H9 (cell line): ENCODE measurements at regions not wholly inside any gene's neighbourhood (a gene's known extent, or its start where the extent isn't known, plus 50 kb on each side); places are given as distances from the start of the nearest gene placed in this dataset.

Experiments
- DNase-seq: peaks from one replicate; pipeline ENCODE4 v3.0.0-alpha.2; 2017
- H2AFZ ChIP-seq: one replicate; pipeline ENCODE4 v1.6.1; 2013; ENCODE audit warnings: mild to moderate bottlenecking, low read length, control low read depth, moderate library complexity
- H2AK5ac ChIP-seq: 2 replicates; pipeline ENCODE4 v1.6.1; 2013; ENCODE audit warnings: low read length, control low read depth, mixed read lengths; ENCODE audit not compliant: insufficient read length
- H2BK120ac ChIP-seq: one replicate; pipeline ENCODE4 v1.6.1; 2013; ENCODE audit warnings: low read depth, mild to moderate bottlenecking, low read length, control low read depth, inconsistent platforms; ENCODE audit not compliant: poor library complexity, severe bottlenecking
- H2BK12ac ChIP-seq: 2 replicates; pipeline ENCODE4 v1.6.1; 2013; ENCODE audit warnings: low read length, control low read depth, mixed read lengths, low read depth; ENCODE audit not compliant: insufficient read length
- H2BK15ac ChIP-seq: 2 replicates; pipeline ENCODE4 v1.6.1; 2013; ENCODE audit warnings: low read depth, low read length, control low read depth
- H2BK20ac ChIP-seq: one replicate; pipeline ENCODE4 v1.6.1; 2013; ENCODE audit warnings: low read depth, mild to moderate bottlenecking, low read length, control low read depth, inconsistent platforms; ENCODE audit not compliant: poor library complexity, severe bottlenecking
- H2BK5ac ChIP-seq: 2 replicates; pipeline ENCODE4 v1.6.1; 2013; ENCODE audit warnings: low read length, control low read depth, mixed read lengths; ENCODE audit not compliant: insufficient read length
- H3K14ac ChIP-seq: 2 replicates; pipeline ENCODE4 v1.6.1; 2013; ENCODE audit warnings: low read length, control low read depth; ENCODE audit not compliant: insufficient read depth
- H3K18ac ChIP-seq: 2 replicates; pipeline ENCODE4 v1.6.1; 2013; ENCODE audit warnings: low read depth, mild to moderate bottlenecking, mixed read lengths, low read length, control low read depth; ENCODE audit not compliant: insufficient read length
- H3K23ac ChIP-seq: 2 replicates; pipeline ENCODE4 v1.6.1; 2013; ENCODE audit warnings: low read length, control low read depth, mixed read lengths, low read depth; ENCODE audit not compliant: insufficient read length
- H3K23me2 ChIP-seq: 2 replicates; pipeline ENCODE4 v1.6.1; 2013; ENCODE audit warnings: low read depth, mild to moderate bottlenecking, mixed read lengths, low read length, control low read depth; ENCODE audit not compliant: insufficient read length, poor library complexity, severe bottlenecking
- H3K27ac ChIP-seq: 2 replicates; pipeline ENCODE4 v1.5.1; 2013; ENCODE audit warnings: low read length, control low read depth, mixed read lengths, low read depth; ENCODE audit not compliant: insufficient read length
- H3K27me3 ChIP-seq: 2 replicates; pipeline ENCODE4 v1.6.1; 2013; ENCODE audit warnings: low read length, control low read depth, inconsistent platforms; ENCODE audit not compliant: insufficient read depth
- H3K4ac ChIP-seq: 2 replicates; pipeline ENCODE4 v1.6.1; 2013; ENCODE audit warnings: low read depth, mild to moderate bottlenecking, control low read depth, inconsistent platforms, low read length, moderate library complexity
- H3K4me1 ChIP-seq: 2 replicates; pipeline ENCODE4 v1.6.1; 2013; ENCODE audit warnings: low read length, control low read depth, inconsistent platforms; ENCODE audit not compliant: insufficient read depth
- H3K4me2 ChIP-seq: 2 replicates; pipeline ENCODE4 v1.6.1; 2013; ENCODE audit warnings: low read length, control low read depth, mixed read lengths; ENCODE audit not compliant: insufficient read length, insufficient read depth
- H3K56ac ChIP-seq: 2 replicates; pipeline ENCODE4 v1.6.1; 2013; ENCODE audit warnings: low read depth, mild to moderate bottlenecking, mixed read lengths, low read length, control low read depth; ENCODE audit not compliant: insufficient read length
- H3K79me1 ChIP-seq: 2 replicates; pipeline ENCODE4 v1.6.1; 2013; ENCODE audit warnings: low read depth, mild to moderate bottlenecking, moderate library complexity, low read length, control low read depth, inconsistent platforms; ENCODE audit not compliant: insufficient read depth, poor library complexity, severe bottlenecking
- H3K79me2 ChIP-seq: 2 replicates; pipeline ENCODE4 v1.6.1; 2013; ENCODE audit warnings: low read length, control low read depth, inconsistent platforms; ENCODE audit not compliant: insufficient read depth
- H3K9ac ChIP-seq: 2 replicates; pipeline ENCODE4 v1.6.1; 2013; ENCODE audit warnings: low read length, control low read depth, mixed read lengths; ENCODE audit not compliant: insufficient read length; ENCODE audit errors: extremely low read depth
- H3K9me3 ChIP-seq: one replicate; pipeline ENCODE4 v1.6.1; 2013; ENCODE audit warnings: low read depth, low read length, inconsistent platforms; ENCODE audit not compliant: control insufficient read depth
- H3T11ph ChIP-seq: one replicate; pipeline ENCODE4 v1.6.1; 2013; ENCODE audit warnings: mild to moderate bottlenecking, low read length, control low read depth, inconsistent platforms
- H4K20me1 ChIP-seq: one replicate; pipeline ENCODE4 v1.6.1; 2013; ENCODE audit not compliant: control insufficient read depth, insufficient read length, insufficient read depth
- H4K5ac ChIP-seq: 2 replicates; pipeline ENCODE4 v1.6.1; 2013; ENCODE audit warnings: low read depth, mild to moderate bottlenecking, mixed read lengths, low read length, control low read depth; ENCODE audit not compliant: insufficient read length
- H4K8ac ChIP-seq: replicated peaks from 2 replicates; pipeline ENCODE4 v1.6.1; 2013; ENCODE audit warnings: low read length, control low read depth, mixed read lengths, low read depth; ENCODE audit not compliant: insufficient read length
- H4K91ac ChIP-seq: 2 replicates; pipeline ENCODE4 v1.6.1; 2013; ENCODE audit warnings: low read depth, mild to moderate bottlenecking, moderate library complexity, mixed read lengths, low read length, control low read depth; ENCODE audit not compliant: insufficient read length
- H3K27ac Mint-ChIP-seq, 3 experiments: 2 replicates in 2 of 3; 3 replicates in 1 of 3; pipeline ENCODE4 v1.8.0; 2020 to 2021; ENCODE audit warnings: mixed read lengths in 3 of 3, mild to moderate bottlenecking in 1 of 3, moderate library complexity in 1 of 3
- H3K27me3 Mint-ChIP-seq: 2 replicates; pipeline ENCODE4 v1.8.0; 2021; ENCODE audit warnings: low read depth, mild to moderate bottlenecking, moderate library complexity, mixed read lengths
- H3K36me3 Mint-ChIP-seq, 3 experiments: 2 replicates in 2 of 3; 3 replicates in 1 of 3; pipeline ENCODE4 v1.8.0; 2020 to 2021; ENCODE audit warnings: low read depth in 3 of 3, mixed read lengths in 3 of 3; ENCODE audit not compliant: insufficient read depth in 1 of 3
- H3K4me1 Mint-ChIP-seq, 2 experiments: 2 replicates each; pipeline ENCODE4 v1.8.0; 2020; ENCODE audit warnings: mixed read lengths in 2 of 2
- H3K4me3 Mint-ChIP-seq, 2 experiments: 2 replicates in 1 of 2; 3 replicates in 1 of 2; pipeline ENCODE4 v1.8.0; 2020 to 2021; ENCODE audit warnings: mild to moderate bottlenecking in 2 of 2, mixed read lengths in 2 of 2, moderate library complexity in 1 of 2
- H3K9me3 Mint-ChIP-seq, 2 experiments: 2 replicates in 1 of 2; 3 replicates in 1 of 2; pipeline ENCODE4 v1.8.0; 2020; ENCODE audit warnings: mild to moderate bottlenecking in 2 of 2, mixed read lengths in 2 of 2, moderate library complexity in 1 of 2
- CTCF ChIP-seq: fragments of 200-600 bp; sonication (generic); conservative IDR thresholded peaks from 3 replicates; pipeline ENCODE4 v1.8.0; 2021; ENCODE audit warnings: antibody characterized with exemption, mild to moderate bottlenecking
- WGBS: extraction: QIAGEN DNeasy Blood & Tissue Kit; methylation state at CpG from one replicate; pipeline ENCODE4 v1.1.7; 2013; ENCODE audit warnings: missing lambda C conversion rate, low lambda C conversion rate, mixed read lengths; ENCODE audit not compliant: insufficient read length; ENCODE audit errors: extremely low coverage; 5-methylcytosine and 5-hydroxymethylcytosine counted together

DNA sequence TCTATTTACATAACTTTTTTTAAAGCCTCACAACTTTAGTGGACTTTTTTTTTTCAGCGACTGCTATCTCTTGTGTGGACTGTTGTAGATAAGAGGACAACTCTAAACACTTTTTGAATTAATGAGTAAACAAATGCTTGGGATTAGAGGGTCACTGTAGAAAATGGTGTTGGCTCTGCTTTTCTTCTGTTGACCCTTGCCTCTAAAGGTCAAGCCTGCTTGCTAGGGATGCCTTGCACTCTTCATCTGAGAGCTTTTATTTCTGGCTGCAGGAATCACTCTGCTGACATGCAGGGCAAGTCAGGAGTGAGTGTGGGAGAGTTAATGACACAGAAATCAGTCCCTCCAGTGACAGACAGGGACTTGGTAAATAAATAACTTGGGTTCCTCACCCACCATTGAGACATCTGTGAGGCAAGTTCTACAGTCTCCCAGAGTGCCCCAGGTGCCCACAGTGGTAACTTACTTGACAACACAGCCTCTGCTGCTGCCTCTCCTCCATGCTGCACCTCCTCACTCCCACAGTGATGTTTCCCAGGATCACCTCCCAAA lies 390.1 kb downstream of the IL20RB start:
- Mint-ChIP-seq H3K9me3 (peaks cover 1% of the 10 kb centered on the region in 2 experiments; a peak in 3 of 5 replicates), H3K27me3 (no peaks in the 10 kb centered on the region; the same call in 1 of the 2 replicates), H3K4me3 (no peak overlapping the region), H3K4me1 (peaks cover 0 to 5% of the 10 kb centered on the region in 2 experiments; a peak in 1 of 4 replicates), H3K36me3 (peaks cover 0 to 2% (median 0%) of the 10 kb centered on the region in 3 experiments; a peak in 2 of 7 replicates), H3K27ac (no peak overlapping the region)
- H2BK5ac ChIP-seq, result no peak overlapping the region
- no peak overlapping the region for H4K5ac ChIP-seq
- H4K91ac ChIP-seq, result no peak overlapping the region
- no peak overlapping the region for H2AK5ac ChIP-seq
- DNase-seq, result no peak
- H3K23me2 ChIP-seq, result no peaks in the 10 kb centered on the region
- no peak overlapping the region for H3K27ac ChIP-seq
- H3K23ac ChIP-seq, result no peak overlapping the region
- H4K8ac ChIP-seq, result no peak overlapping the region
- H3K56ac ChIP-seq, result no peak overlapping the region
- WGBS, result no CpG with 5 or more reads among the region's 1 CpG
- no peaks in the 10 kb centered on the region for H4K20me1 ChIP-seq
- H3K27me3 ChIP-seq, result no peaks in the 10 kb centered on the region
- H3K4me1 ChIP-seq, result no peaks in the 10 kb centered on the region
- no peak overlapping the region for H2BK20ac ChIP-seq
- no peaks in the 10 kb centered on the region for H3K79me1 ChIP-seq
- H2BK120ac ChIP-seq, result no peak overlapping the region
- no peak for TF ChIP-seq CTCF
- H3K4ac ChIP-seq, result no peak overlapping the region
- H3K9ac ChIP-seq, result no peak overlapping the region
- no peak overlapping the region for H3T11ph ChIP-seq
- no peak overlapping the region for H2BK15ac ChIP-seq
- H3K14ac ChIP-seq, result no peak overlapping the region
- no peaks in the 10 kb centered on the region for H3K9me3 ChIP-seq
- H3K18ac ChIP-seq, result no peak overlapping the region
- no peak overlapping the region for H2BK12ac ChIP-seq
- no peak overlapping the region for H2AFZ ChIP-seq
- H3K4me2 ChIP-seq, result no peak overlapping the region
- no peaks in the 10 kb centered on the region for H3K79me2 ChIP-seq
